GM12891 (cell line): ENCODE measurements at regions not wholly inside any gene's neighbourhood (a gene's known extent, or its start where the extent isn't known, plus 50 kb on each side); places are given as distances from the start of the nearest gene placed in this dataset.

Experiments used
- PAX5 ChIP-seq: IDR thresholded peaks from 2 replicates; pipeline ENCODE4 v1.6.1; 2011; ENCODE audit warnings: low read length, moderate library complexity, mild to moderate bottlenecking; ENCODE audit not compliant: insufficient read depth, severe bottlenecking
- POLR2A ChIP-seq: IDR thresholded peaks from 2 replicates; pipeline ENCODE4 v1.6.1; 2011; ENCODE audit warnings: low read depth, low read length, control low read depth
- SPI1 ChIP-seq: IDR thresholded peaks from 2 replicates; pipeline ENCODE4 v1.6.1; 2011; ENCODE audit warnings: low read depth, low read length, control low read depth
- TAF1 ChIP-seq: IDR thresholded peaks from 2 replicates; pipeline ENCODE4 v1.6.1; 2011; ENCODE audit warnings: low read depth, low read length, control low read depth

- TF ChIP-seq TAF1 (no peak), POLR2A (no peak), PAX5 (no peak), SPI1 (no peak)
Measured at GRCh38 chr18:73715210-73715670, 432.4 kb downstream of the FBXO15 start.
